NCI-H1417 (cell line): ENCODE measurements at regions not wholly inside any gene's neighbourhood (a gene's known extent, or its start where the extent isn't known, plus 50 kb on each side); places are given as distances from the start of the nearest gene placed in this dataset.
A peak's percentile ranks its signal among the peaks of the same experiment; 100 is the strongest.
"Not testable (repeated sequence)": the region's sequence is repeated elsewhere in the genome, so short reads cannot be mapped to it uniquely, and the experiment has no call there.

Source experiments
- DNase-seq, 3 experiments: peaks; one replicate each; lab custom pipeline; 2025; lab: John Stamatoyannopoulos, UW

- DNase-seq, result peak in 1 of 3 experiments; percentile 26
Observed at GRCh38 chr10:33498391-33498891, 164.0 kb upstream of the NRP1 start.

- no peak for DNase-seq
Observed at GRCh38 chr10:33497338-33497737, 162.9 kb upstream of the NRP1 start.

GRCh38 chr10:33496096-33496495 is 161.6 kb upstream of the NRP1 start:
- no peak for DNase-seq

- DNase-seq, result no peak
Observed at GRCh38 chr10:33494694-33495265, 160.3 kb upstream of the NRP1 start.

- no peak for DNase-seq
Observed at GRCh38 chr10:33493978-33494377, 159.5 kb upstream of the NRP1 start.

- no peak for DNase-seq
Observed at GRCh38 chr10:33493497-33493896, 159.0 kb upstream of the NRP1 start.

- DNase-seq, result no peak
Observed at GRCh38 chr10:33492701-33493345, 158.4 kb upstream of the NRP1 start.

GRCh38 chr10:33489501-33490176 is 155.2 kb upstream of the NRP1 start:
- no peak for DNase-seq

- no peak for DNase-seq
Observed at GRCh38 chr10:33487014-33487776, 152.7 kb upstream of the NRP1 start.

GRCh38 chr10:33485276-33485675 is 150.8 kb upstream of the NRP1 start:
- no peak for DNase-seq

GRCh38 chr10:33484787-33485186 is 150.3 kb upstream of the NRP1 start:
- peak in 2 of 3 experiments; percentile 6 to 22 for DNase-seq

- peak; percentile 62 to 86 (median 79) for DNase-seq
Observed at GRCh38 chr10:33483816-33484190, 149.3 kb upstream of the NRP1 start.

GRCh38 chr10:33483124-33483815 is 148.8 kb upstream of the NRP1 start:
- peak; percentile 65 to 92 (median 87) for DNase-seq

GRCh38 chr10:33482486-33482885 is 148.0 kb upstream of the NRP1 start:
- DNase-seq, result no peak

GRCh38 chr10:33481184-33481583 is 146.7 kb upstream of the NRP1 start:
- no peak for DNase-seq

- not testable (repeated sequence) for DNase-seq
Observed at GRCh38 chr10:33480417-33480816, 145.9 kb upstream of the NRP1 start.

GRCh38 chr10:33478675-33479125 is 144.2 kb upstream of the NRP1 start:
- peak; percentile 31 to 80 (median 43) for DNase-seq

GRCh38 chr10:33478089-33478674 is 143.7 kb upstream of the NRP1 start:
- DNase-seq, result peak in 1 of 3 experiments; percentile 42

GRCh38 chr10:33477291-33478088 is 143.0 kb upstream of the NRP1 start:
- peak in 1 of 3 experiments; percentile 53 for DNase-seq

GRCh38 chr10:33476757-33477273 is 142.3 kb upstream of the NRP1 start:
- peak in 1 of 3 experiments; percentile 27 for DNase-seq
